Psoas muscle (tissue), 7 donors: ENCODE measurements at regions not wholly inside any gene's neighbourhood (a gene's known extent, or its start where the extent isn't known, plus 50 kb on each side); places are given as distances from the start of the nearest gene placed in this dataset.

Experiments
- ATAC-seq, 4 donors: fragments of 200-7000 bp; cut with Tn5 transposase; one replicate each; pipeline ENCODE4 v1.9.1; 2020; ENCODE audit warnings: moderate library complexity in 3 of 4, mild to moderate bottlenecking in 2 of 4
- DNase-seq, 2 donors: peaks; one replicate each; pipeline ENCODE4 v3.0.0-alpha.2; 2020
- H3K27ac ChIP-seq: fragments of 200-600 bp; one replicate; pipeline ENCODE4 v1.8.0; 2022
- H3K27me3 ChIP-seq, 3 donors: fragments of 200-600 bp in 1 of 3; one replicate each; pipeline versions ENCODE4 v1.6.1 to v1.8.0; 2013 to 2022; ENCODE audit warnings: low read length in 2 of 3, mild to moderate bottlenecking in 2 of 3, moderate library complexity in 1 of 3; ENCODE audit not compliant: insufficient read depth in 3 of 3
- H3K36me3 ChIP-seq, 2 donors: fragments of 200-600 bp in 1 of 2; one replicate each; pipeline versions ENCODE4 v1.6.1 to v1.8.0; 2013 to 2022; ENCODE audit warnings: low read depth in 1 of 2, mild to moderate bottlenecking in 1 of 2, moderate library complexity in 1 of 2; ENCODE audit not compliant: insufficient read depth in 1 of 2
- H3K4me1 ChIP-seq: fragments of 200-600 bp; one replicate; pipeline ENCODE4 v1.8.0; 2022
- H3K4me3 ChIP-seq: fragments of 200-600 bp; one replicate; pipeline ENCODE4 v1.8.0; 2022; ENCODE audit warnings: mild to moderate bottlenecking
- H3K9me3 ChIP-seq: fragments of 200-600 bp; one replicate; pipeline ENCODE4 v1.8.0; 2022
- CTCF ChIP-seq: fragments of 200-600 bp; IDR thresholded peaks from one replicate; pipeline ENCODE4 v1.8.0; 2022; ENCODE audit warnings: antibody characterized with exemption
- WGBS, 3 donors: extraction: QIAGEN DNeasy Blood & Tissue Kit; methylation state at CpG; one replicate each; pipeline versions ENCODE4 v1.1.6 to v1.1.7; 2013; 5-methylcytosine and 5-hydroxymethylcytosine counted together
- intact Hi-C, 2 donors: fragments of 100-400 bp; cut with DNase I; formaldehyde crosslinking; loops; one replicate each; pipeline versions ENCODE4 v1.11.0 to v1.14.2; 2022
- donor health status: healthy with polysubstance abuse.
- donor health status: DM: no; HTN: no; CAD: no; lungs with moderate emphysema.
- donor health status: Bipolar disorder and iron deficiency.
- donor health status: healthy.
- donor health status: DM: yes; HTN: yes; CAD: no.
- donor health status: DM: no; HTN: no; CAD: no.
- donor health status: DM: yes; HTN: yes; CAD: no.

- no peak overlapping the region for H3K4me3 ChIP-seq
- H3K27ac ChIP-seq = no peak overlapping the region
- no peak for DNase-seq
- no peaks in the 10 kb centered on the region for H3K27me3 ChIP-seq
- WGBS, 3 donors = 72 to 82% (median 77%) methylated on average over 1 of the region's 1 CpG
- no peaks in the 10 kb centered on the region for H3K9me3 ChIP-seq
- no peaks in the 10 kb centered on the region for H3K4me1 ChIP-seq
- intact Hi-C loops = no loop called here
- no peak for ATAC-seq
- TF ChIP-seq CTCF = no peak
- no peaks in the 10 kb centered on the region for H3K36me3 ChIP-seq
These were observed 122.3 kb downstream of the RFC3 start for GRCh38 chr13:33940256-33940655.

GRCh38 chr13:33940898-33941297 is 122.9 kb downstream of the RFC3 start:
- H3K4me3 ChIP-seq = no peak overlapping the region
- no peaks in the 10 kb centered on the region for H3K9me3 ChIP-seq
- intact Hi-C loops = no loop called here
- H3K4me1 ChIP-seq = no peaks in the 10 kb centered on the region
- no peak for DNase-seq
- no peak for ATAC-seq
- H3K27me3 ChIP-seq = no peaks in the 10 kb centered on the region
- 83 to 95% (median 93%) methylated on average over 5 of the region's 5 CpGs for WGBS, 3 donors
- TF ChIP-seq CTCF = no peak
- no peak overlapping the region for H3K27ac ChIP-seq
- H3K36me3 ChIP-seq = no peaks in the 10 kb centered on the region

- ATAC-seq (no peak), DNase-seq (no peak)
- no peak overlapping the region for H3K27ac ChIP-seq
- H3K27me3 ChIP-seq = no peaks in the 10 kb centered on the region
- 94 to 98% (median 96%) methylated on average over 4 of the region's 4 CpGs for WGBS, 3 donors
- intact Hi-C loops = no loop called here
- no peak overlapping the region for H3K4me3 ChIP-seq
- H3K36me3 ChIP-seq = no peaks in the 10 kb centered on the region
- no peaks in the 10 kb centered on the region for H3K4me1 ChIP-seq
- no peaks in the 10 kb centered on the region for H3K9me3 ChIP-seq
- no peak for TF ChIP-seq CTCF
These were observed 127.5 kb downstream of the RFC3 start for GRCh38 chr13:33945477-33945876.

GRCh38 chr13:33953203-33953602 is 135.3 kb downstream of the RFC3 start:
- 96 to 100% (median 98%) methylated on average over 1 of the region's 1 CpG for WGBS, 3 donors
- H3K27ac ChIP-seq = no peak overlapping the region
- no peaks in the 10 kb centered on the region for H3K36me3 ChIP-seq
- no peak overlapping the region for H3K4me3 ChIP-seq
- H3K9me3 ChIP-seq = no peaks in the 10 kb centered on the region
- TF ChIP-seq CTCF = no peak
- no peaks in the 10 kb centered on the region for H3K27me3 ChIP-seq
- H3K4me1 ChIP-seq = no peaks in the 10 kb centered on the region
- intact Hi-C loops = no loop called here
- ATAC-seq = no peak
- DNase-seq = no peak

- Histone ChIP-seq H3K4me1 (no peaks in the 10 kb centered on the region), H3K9me3 (no peaks in the 10 kb centered on the region), H3K4me3 (no peak overlapping the region), H3K27me3 (no peaks in the 10 kb centered on the region), H3K36me3 (no peaks in the 10 kb centered on the region), H3K27ac (no peak overlapping the region)
- TF ChIP-seq CTCF = no peak
- intact Hi-C loops = no loop called here
- ATAC-seq (no peak), DNase-seq (no peak)
- WGBS, 3 donors = 60 to 84% (median 78%) methylated on average over 1 of the region's 1 CpG
These were observed 135.8 kb downstream of the RFC3 start for GRCh38 chr13:33953781-33954180.
